ENCODE measurements at regions not wholly inside any gene's neighbourhood (a gene's known extent, or its start where the extent isn't known, plus 50 kb on each side); places are given as distances from the start of the nearest gene placed in this dataset.

DNA sequence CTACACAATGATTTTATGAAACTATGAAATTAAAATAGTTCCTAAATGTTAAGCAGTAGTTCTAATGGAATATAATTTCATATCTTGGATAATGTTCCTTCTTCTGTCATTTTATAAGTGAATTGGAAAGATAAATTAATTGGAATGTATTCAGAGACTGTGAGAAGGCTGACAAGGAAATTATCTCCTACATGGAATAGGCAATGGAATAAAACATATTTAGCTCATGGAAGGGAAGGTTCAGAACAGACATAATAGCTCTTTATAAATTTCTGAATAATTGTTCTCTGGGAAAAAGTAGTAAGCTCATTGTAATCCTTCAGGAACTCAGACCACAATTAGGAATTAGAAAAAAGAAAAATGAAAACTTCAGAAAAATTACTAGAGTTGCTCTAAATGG, 1172.3 kb upstream of the SORCS1 start:
- TF ChIP-seq, protein P1, sequence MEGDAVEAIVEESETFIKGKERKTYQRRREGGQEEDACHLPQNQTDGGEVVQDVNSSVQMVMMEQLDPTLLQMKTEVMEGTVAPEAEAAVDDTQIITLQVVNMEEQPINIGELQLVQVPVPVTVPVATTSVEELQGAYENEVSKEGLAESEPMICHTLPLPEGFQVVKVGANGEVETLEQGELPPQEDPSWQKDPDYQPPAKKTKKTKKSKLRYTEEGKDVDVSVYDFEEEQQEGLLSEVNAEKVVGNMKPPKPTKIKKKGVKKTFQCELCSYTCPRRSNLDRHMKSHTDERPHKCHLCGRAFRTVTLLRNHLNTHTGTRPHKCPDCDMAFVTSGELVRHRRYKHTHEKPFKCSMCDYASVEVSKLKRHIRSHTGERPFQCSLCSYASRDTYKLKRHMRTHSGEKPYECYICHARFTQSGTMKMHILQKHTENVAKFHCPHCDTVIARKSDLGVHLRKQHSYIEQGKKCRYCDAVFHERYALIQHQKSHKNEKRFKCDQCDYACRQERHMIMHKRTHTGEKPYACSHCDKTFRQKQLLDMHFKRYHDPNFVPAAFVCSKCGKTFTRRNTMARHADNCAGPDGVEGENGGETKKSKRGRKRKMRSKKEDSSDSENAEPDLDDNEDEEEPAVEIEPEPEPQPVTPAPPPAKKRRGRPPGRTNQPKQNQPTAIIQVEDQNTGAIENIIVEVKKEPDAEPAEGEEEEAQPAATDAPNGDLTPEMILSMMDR (IDR thresholded peaks at IDR 0.05; ENCODE audit: insufficient read depth in 1 of 2, low read depth in 1 of 2, low read length in 1 of 2, severe bottlenecking in 1 of 2, unreplicated experiment in 1 of 2) = no peak
- no peak overlapping the region for H3K27ac Mint-ChIP-seq (ENCODE audit: unreplicated experiment)
- no peaks in the 10 kb centered on the region for H3K4me1 Mint-ChIP-seq (ENCODE audit: low read depth, unreplicated experiment)
- Histone ChIP-seq H3K4me1 (no peaks in the 10 kb centered on the region), H3K36me3 (ENCODE audit: control insufficient read depth, insufficient read depth, low read length) (no peaks in the 10 kb centered on the region), H3K4me3 (ENCODE audit: low read depth, low read length) (no peak overlapping the region), H3K9me3 (no peaks in the 10 kb centered on the region), H3K27me3 (replicated peaks; ENCODE audit: control insufficient read depth, insufficient read depth, low read length) (no peaks in the 10 kb centered on the region)
- H3K27me3 Mint-ChIP-seq (ENCODE audit: insufficient read depth, unreplicated experiment) = peaks cover 2% of the 10 kb centered on the region
- CTCF ChIA-PET = interaction anchor here (0.5 kb wide), 1 partner anchor 133 kb away, joined by 5 read pairs; no protein-coding TSS in a partner anchor
- no TSS peak for BruUV-seq (replicated peaks)
- H3K4me3 Mint-ChIP-seq (ENCODE audit: unreplicated experiment) = no peak overlapping the region
- POLR2A ChIA-PET = no interaction called here
- DNase-seq = no peak
- H3K36me3 Mint-ChIP-seq (ENCODE audit: insufficient read depth, unreplicated experiment) = no peaks in the 10 kb centered on the region
- H3K9me3 Mint-ChIP-seq (ENCODE audit: unreplicated experiment) = no peaks in the 10 kb centered on the region
- intact Hi-C loops (cut with micrococcal nuclease; ENCODE audit: unreplicated experiment) = no loop called here

DNA sequence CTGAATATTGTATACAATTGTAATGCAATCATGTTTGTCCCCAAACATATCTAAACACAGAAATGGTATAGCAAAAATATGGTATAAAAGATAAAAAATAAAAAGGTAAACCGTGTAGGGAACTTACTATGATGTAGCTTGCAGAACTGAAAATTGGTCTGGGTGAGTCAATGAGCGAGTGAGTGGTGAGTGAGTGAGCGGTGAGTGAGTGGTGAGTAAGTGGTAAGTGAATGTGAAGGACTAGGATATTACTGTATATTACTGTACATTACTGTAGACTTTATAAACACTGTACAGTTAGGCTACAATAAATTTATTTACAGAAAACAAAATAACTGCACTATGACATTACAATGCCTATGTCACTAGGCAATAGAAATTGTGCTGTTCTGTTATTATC, 1163.2 kb upstream of the SORCS1 start:
- Histone ChIP-seq H3K4me3 (ENCODE audit: low read depth, low read length) (no peak overlapping the region), H3K27me3 (replicated peaks; ENCODE audit: control insufficient read depth, insufficient read depth, low read length) (no peaks in the 10 kb centered on the region), H3K9me3 (no peaks in the 10 kb centered on the region), H3K36me3 (ENCODE audit: control insufficient read depth, insufficient read depth, low read length) (no peaks in the 10 kb centered on the region), H3K4me1 (no peaks in the 10 kb centered on the region)
- H3K27me3 Mint-ChIP-seq (ENCODE audit: insufficient read depth, unreplicated experiment) = peaks cover 5% of the 10 kb centered on the region
- no peaks in the 10 kb centered on the region for H3K9me3 Mint-ChIP-seq (ENCODE audit: unreplicated experiment)
- no peaks in the 10 kb centered on the region for H3K4me1 Mint-ChIP-seq (ENCODE audit: low read depth, unreplicated experiment)
- intact Hi-C loops (cut with micrococcal nuclease; ENCODE audit: unreplicated experiment) = no loop called here
- CTCF ChIA-PET = no interaction called here
- POLR2A ChIA-PET = no interaction called here
- H3K27ac Mint-ChIP-seq (ENCODE audit: unreplicated experiment) = no peak overlapping the region
- BruUV-seq (replicated peaks) = no TSS peak
- H3K36me3 Mint-ChIP-seq (ENCODE audit: insufficient read depth, unreplicated experiment) = no peaks in the 10 kb centered on the region
- no peak for DNase-seq
- TF ChIP-seq, protein P1 (IDR thresholded peaks at IDR 0.05; ENCODE audit: insufficient read depth in 1 of 2, low read depth in 1 of 2, low read length in 1 of 2, severe bottlenecking in 1 of 2, unreplicated experiment in 1 of 2) = no peak
- no peak overlapping the region for H3K4me3 Mint-ChIP-seq (ENCODE audit: unreplicated experiment)

DNA sequence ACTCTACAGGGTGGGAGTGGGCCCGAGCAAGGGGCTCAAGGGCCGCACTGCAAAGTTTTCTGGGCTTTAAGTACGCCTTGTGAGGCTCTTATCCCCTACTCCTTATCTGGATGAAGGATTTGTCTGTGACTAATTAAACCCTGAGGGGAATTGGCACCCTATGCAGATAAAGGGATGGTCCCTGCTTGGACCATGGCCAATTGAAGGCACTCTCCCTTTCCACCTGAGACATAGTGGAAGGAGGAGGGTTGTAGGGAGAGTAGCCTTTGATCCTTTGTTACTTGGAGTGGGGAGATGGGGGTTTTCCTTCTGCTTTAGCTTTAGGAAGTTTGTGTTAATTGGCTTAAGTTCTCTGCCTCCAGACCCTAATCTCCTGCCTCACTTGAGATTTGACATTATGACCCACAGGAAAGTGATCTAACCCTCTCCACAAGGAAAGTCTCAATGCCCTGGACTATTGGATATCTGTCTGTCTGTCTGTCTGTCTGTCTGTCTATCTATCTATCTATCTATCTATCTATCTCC, 1158.8 kb upstream of the SORCS1 start:
- Mint-ChIP-seq H3K27ac (ENCODE audit: unreplicated experiment) (no peak overlapping the region), H3K9me3 (ENCODE audit: unreplicated experiment) (no peaks in the 10 kb centered on the region), H3K4me3 (ENCODE audit: unreplicated experiment) (no peak overlapping the region), H3K27me3 (ENCODE audit: insufficient read depth, unreplicated experiment) (peaks cover 7% of the 10 kb centered on the region), H3K4me1 (ENCODE audit: low read depth, unreplicated experiment) (no peaks in the 10 kb centered on the region), H3K36me3 (ENCODE audit: insufficient read depth, unreplicated experiment) (no peaks in the 10 kb centered on the region)
- TF ChIP-seq, protein P1 (IDR thresholded peaks at IDR 0.05; ENCODE audit: insufficient read depth in 1 of 2, low read depth in 1 of 2, low read length in 1 of 2, severe bottlenecking in 1 of 2, unreplicated experiment in 1 of 2) = no peak
- no TSS peak for BruUV-seq (replicated peaks)
- H3K4me3 ChIP-seq (ENCODE audit: low read depth, low read length) = no peak overlapping the region
- no peaks in the 10 kb centered on the region for H3K4me1 ChIP-seq
- no peaks in the 10 kb centered on the region for H3K27me3 ChIP-seq (replicated peaks; ENCODE audit: control insufficient read depth, insufficient read depth, low read length)
- H3K36me3 ChIP-seq (ENCODE audit: control insufficient read depth, insufficient read depth, low read length) = no peaks in the 10 kb centered on the region
- no peaks in the 10 kb centered on the region for H3K9me3 ChIP-seq
- POLR2A ChIA-PET = no interaction called here
- intact Hi-C loops (cut with micrococcal nuclease; ENCODE audit: unreplicated experiment) = no loop called here
- DNase-seq = no peak
- CTCF ChIA-PET = no interaction called here
